GM12875 (cell line): ENCODE measurements at regions not wholly inside any gene's neighbourhood (a gene's known extent, or its start where the extent isn't known, plus 50 kb on each side); places are given as distances from the start of the nearest gene placed in this dataset.
"Not testable (repeated sequence)": the region's sequence is repeated elsewhere in the genome, so short reads cannot be mapped to it uniquely, and the experiment has no call there.

Source experiments
- H3K4me3 ChIP-seq: one replicate; pipeline ENCODE4 v1.5.1; 2011; ENCODE audit warnings: low read depth, low read length, control low read depth
- TF ChIP-seq, protein P1 (sequence below): IDR thresholded peaks from 2 replicates; pipeline ENCODE4 v1.5.1; 2011; ENCODE audit warnings: low read depth, mild to moderate bottlenecking, control low read depth, inconsistent platforms, low read length, moderate library complexity, borderline replicate concordance; ENCODE audit not compliant: insufficient read depth

DNA sequence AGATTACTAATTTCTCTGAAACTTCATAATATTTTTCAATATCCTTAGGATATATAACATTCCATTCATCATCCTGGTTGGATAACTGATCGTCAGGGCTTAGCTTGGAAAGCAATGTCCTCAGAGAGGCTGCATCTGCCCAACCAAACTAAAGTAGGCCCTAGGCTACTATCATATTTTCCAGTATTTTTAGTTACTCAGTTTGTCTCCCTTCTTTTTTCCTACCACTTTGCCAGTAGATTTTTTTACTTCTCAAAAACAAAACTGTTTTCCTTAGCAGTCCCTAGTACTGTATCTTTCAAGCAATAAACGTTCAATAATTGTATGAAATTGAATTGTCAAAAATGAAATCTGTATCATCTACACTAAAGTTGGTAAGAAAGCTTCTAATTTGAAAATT, 452.0 kb downstream of the TFEC start:
- H3K4me3 ChIP-seq, result no peak overlapping the region
- TF ChIP-seq, protein P1, sequence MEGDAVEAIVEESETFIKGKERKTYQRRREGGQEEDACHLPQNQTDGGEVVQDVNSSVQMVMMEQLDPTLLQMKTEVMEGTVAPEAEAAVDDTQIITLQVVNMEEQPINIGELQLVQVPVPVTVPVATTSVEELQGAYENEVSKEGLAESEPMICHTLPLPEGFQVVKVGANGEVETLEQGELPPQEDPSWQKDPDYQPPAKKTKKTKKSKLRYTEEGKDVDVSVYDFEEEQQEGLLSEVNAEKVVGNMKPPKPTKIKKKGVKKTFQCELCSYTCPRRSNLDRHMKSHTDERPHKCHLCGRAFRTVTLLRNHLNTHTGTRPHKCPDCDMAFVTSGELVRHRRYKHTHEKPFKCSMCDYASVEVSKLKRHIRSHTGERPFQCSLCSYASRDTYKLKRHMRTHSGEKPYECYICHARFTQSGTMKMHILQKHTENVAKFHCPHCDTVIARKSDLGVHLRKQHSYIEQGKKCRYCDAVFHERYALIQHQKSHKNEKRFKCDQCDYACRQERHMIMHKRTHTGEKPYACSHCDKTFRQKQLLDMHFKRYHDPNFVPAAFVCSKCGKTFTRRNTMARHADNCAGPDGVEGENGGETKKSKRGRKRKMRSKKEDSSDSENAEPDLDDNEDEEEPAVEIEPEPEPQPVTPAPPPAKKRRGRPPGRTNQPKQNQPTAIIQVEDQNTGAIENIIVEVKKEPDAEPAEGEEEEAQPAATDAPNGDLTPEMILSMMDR, result no peak

DNA sequence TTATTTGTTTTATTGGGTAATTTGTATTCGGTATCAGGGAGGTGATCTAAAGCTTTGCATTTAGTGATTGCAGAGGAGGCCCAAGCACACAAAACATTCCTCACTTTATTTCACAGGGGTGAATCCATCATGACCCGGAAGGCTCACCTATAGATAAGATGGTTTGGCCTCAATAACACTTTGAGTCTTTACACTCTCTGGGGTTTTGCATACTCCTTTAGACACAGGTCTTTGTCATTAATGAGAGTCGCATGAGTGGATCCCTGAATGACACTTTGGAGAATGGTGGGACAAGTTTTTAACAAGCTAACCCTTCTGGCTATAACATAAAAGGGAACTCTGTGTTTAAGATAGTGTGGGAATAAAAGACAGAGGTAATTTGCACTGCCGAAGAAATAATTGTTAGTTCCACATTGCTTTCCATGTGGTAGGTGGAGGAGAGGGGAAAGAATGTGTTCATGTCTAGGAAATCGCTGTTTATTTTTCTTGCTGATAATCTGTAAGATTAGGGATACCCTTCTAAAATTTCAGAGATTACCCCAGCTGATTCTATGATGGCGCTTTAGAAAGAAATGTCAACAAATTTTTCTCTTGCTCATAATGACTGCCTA, 455.8 kb downstream of the TFEC start:
- TF ChIP-seq, protein P1, result no peak
- no peak overlapping the region for H3K4me3 ChIP-seq

DNA sequence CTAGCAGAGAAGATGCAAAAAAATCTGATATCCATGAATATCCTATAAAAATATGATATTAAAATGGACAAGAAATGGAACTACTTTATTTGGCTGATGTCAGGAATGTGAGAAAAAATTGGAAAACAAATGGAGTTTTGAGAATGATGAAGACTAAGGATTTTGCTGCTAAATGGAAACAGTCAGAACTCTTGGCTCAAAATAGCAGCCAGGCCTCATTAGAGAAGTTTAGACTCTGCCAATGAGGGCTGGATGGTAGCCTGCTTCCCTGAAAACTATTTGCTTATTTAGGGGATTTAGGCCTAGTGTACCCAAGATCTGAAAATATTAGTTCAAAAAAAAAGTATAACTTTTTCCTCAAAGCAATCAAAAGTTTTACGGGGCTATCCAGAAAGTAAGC, 458.5 kb downstream of the TFEC start:
- H3K4me3 ChIP-seq, result no peak overlapping the region
- TF ChIP-seq, protein P1, result no peak

DNA sequence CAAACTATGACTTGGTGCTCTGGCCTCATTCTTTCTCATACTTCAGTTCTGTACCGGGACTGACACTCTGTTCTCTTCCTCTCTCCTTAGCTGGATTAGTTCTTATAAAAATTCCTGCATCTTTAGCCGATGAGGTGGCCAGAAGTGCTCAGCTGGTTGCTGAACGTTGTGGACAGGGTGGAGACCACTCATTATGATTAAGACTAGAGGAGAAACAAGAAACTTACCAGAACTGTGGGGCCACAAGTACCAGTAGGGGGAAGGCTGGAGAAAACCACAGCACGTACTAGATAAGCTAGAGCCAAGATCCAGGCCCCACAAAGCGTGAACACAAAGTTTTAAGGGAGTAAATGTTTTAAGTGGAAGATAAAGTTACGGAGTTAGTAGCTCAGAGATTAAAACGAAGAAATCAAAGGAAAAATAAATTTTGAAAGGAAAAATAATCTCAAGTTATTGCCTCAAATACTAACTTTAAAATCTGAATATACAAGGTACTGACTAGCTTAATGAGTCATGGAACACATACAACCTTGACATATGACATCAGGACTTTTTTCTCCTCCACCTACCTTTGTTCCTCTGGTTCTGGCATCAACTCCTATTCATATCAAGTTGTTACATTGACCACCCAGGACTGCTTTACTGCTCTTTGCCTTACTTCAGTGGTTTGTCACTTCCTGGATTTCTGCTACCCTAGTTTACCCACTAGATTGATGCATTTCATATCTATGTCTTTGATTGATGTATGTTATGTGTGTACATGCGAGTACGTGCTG, 469.0 kb downstream of the TFEC start:
- no peak overlapping the region for H3K4me3 ChIP-seq

DNA sequence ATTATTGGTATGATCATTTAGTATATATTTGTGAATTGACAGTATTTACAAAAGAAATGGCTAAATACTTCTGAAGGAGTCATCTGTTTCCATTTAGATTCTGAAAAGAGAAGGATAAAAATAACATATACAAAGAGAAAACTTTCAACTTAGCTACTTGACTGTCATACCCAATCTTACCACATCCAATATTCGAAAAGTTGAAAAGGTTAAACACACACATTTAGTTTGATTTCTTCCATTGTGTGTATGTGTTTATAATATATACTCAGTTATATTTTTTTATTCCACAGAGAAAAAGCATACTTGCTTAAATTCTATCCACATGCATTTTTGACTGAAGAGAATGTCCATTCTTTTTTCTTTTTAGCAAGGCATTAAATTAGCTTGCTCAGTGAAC, 470.7 kb downstream of the TFEC start:
- TF ChIP-seq, protein P1, result no peak
- no peak overlapping the region for H3K4me3 ChIP-seq

More for the DNA sequence above, 469.0 kb downstream of the TFEC start:
- TF ChIP-seq, protein P1, result no peak

DNA sequence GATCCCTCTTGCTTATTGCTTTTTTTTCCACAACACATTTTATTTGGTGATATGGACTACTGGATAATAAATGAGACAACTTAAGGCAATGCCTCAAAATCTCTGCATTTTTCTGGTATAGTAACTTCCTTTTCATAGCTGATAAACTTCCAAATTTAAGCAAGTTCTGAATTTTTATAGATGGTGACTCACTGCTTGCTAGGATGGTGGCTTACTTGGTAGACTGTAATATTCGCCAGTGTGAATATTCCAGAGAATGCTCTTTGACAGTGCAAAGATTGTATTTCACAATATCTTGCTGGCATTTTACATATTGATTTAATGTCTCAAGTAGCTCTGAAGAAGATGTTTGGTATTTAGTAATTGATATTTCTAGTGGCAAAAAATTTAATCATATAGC, 472.4 kb downstream of the TFEC start:
- no peak overlapping the region for H3K4me3 ChIP-seq
- TF ChIP-seq, protein P1, result no peak

DNA sequence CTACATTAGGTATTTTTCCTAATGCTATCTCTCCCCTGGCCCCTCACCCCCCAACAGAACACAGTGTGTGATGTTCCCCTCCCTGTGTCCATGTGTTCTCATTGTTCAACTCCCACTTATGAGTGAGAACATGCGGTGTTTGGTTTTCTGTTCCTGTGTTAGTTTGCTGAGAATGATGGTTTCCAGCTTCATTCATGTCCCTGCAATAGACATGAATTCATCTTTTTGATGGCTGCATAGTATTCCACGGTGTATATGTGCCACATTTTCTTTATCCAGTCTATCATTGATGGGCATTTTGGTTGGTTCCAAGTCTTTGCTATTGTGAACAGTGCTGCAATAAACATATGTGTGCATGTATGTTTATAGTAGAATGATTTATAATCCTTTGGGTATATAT, 473.3 kb downstream of the TFEC start:
- not testable (repeated sequence) for H3K4me3 ChIP-seq
